GM18868 (cell line): ENCODE measurements at regions not wholly inside any gene's neighbourhood (a gene's known extent, or its start where the extent isn't known, plus 50 kb on each side); places are given as distances from the start of the nearest gene placed in this dataset.

Experiments
- ATAC-seq: cut with Tn5 transposase; IDR thresholded peaks from one replicate; pipeline ENCODE4 v1.9.1; 2021; ENCODE audit warnings: mild to moderate bottlenecking, moderate library complexity; ENCODE audit not compliant: unreplicated experiment

- no peak for ATAC-seq
Observed at GRCh38 chr7:155963771-155964195, 151.5 kb upstream of the SHH start.

GRCh38 chr7:155963356-155963755 lies 151.1 kb upstream of the SHH start:
- no peak for ATAC-seq

- ATAC-seq: no peak
Observed at GRCh38 chr7:155962968-155963300, 150.7 kb upstream of the SHH start.

- ATAC-seq: peak; percentile 42
Observed at GRCh38 chr7:155962191-155962967, 150.1 kb upstream of the SHH start.

- ATAC-seq: no peak
Observed at GRCh38 chr7:155961241-155962190, 149.3 kb upstream of the SHH start.

GRCh38 chr7:155959894-155960293 lies 147.6 kb upstream of the SHH start:
- no peak for ATAC-seq

GRCh38 chr7:155956977-155957376 lies 144.7 kb upstream of the SHH start:
- no peak for ATAC-seq

- ATAC-seq: no peak
Observed at GRCh38 chr7:155955367-155955635, 143.0 kb upstream of the SHH start.

- ATAC-seq: no peak
Observed at GRCh38 chr7:155954550-155955366, 142.5 kb upstream of the SHH start.

- no peak for ATAC-seq
Observed at GRCh38 chr7:155953781-155954549, 141.7 kb upstream of the SHH start.

GRCh38 chr7:155953501-155953778 lies 141.2 kb upstream of the SHH start:
- no peak for ATAC-seq

GRCh38 chr7:155951554-155952158 lies 139.4 kb upstream of the SHH start:
- no peak for ATAC-seq

GRCh38 chr7:155950898-155951553 lies 138.8 kb upstream of the SHH start:
- ATAC-seq: no peak

- no peak for ATAC-seq
Observed at GRCh38 chr7:155948845-155949244, 136.6 kb upstream of the SHH start.

- ATAC-seq: no peak
Observed at GRCh38 chr7:155948423-155948822, 136.2 kb upstream of the SHH start.

- no peak for ATAC-seq
Observed at GRCh38 chr7:155947051-155947450, 134.8 kb upstream of the SHH start.

GRCh38 chr7:155945670-155946325 lies 133.5 kb upstream of the SHH start:
- no peak for ATAC-seq

GRCh38 chr7:155944901-155945300 lies 132.6 kb upstream of the SHH start:
- no peak for ATAC-seq

- ATAC-seq: no peak
Observed at GRCh38 chr7:155943251-155943899, 131.1 kb upstream of the SHH start.
